IMR-90 (cell line): ENCODE measurements at regions not wholly inside any gene's neighbourhood (a gene's known extent, or its start where the extent isn't known, plus 50 kb on each side); places are given as distances from the start of the nearest gene placed in this dataset.

Source experiments
- ATAC-seq: fragments of 200-7000 bp; cut with Tn5 transposase; 2 replicates; pipeline ENCODE4 v1.9.1; 2020; ENCODE audit warnings: low read depth, mild to moderate bottlenecking, moderate library complexity
- BruUV-seq: library from RNA; stranded (reverse); fragments of 400-500 nt; replicated peaks from 2 replicates; lab custom pipeline; 2021; lab: Mats Ljungman, UMichigan
- CTCF ChIA-PET: fragments of 300-600 bp; formaldehyde crosslinking; extraction: SDS; loops from one replicate; lab custom pipeline; 2021; ENCODE audit warnings: antibody characterized with exemption; lab: Yijun Ruan, JAX
- POLR2A ChIA-PET: fragments of 300-600 bp; sonication (Branson Sonifier 250); formaldehyde crosslinking; loops from one replicate; lab custom pipeline; 2022; ENCODE audit warnings: antibody characterized with exemption; ENCODE audit not compliant: unreplicated experiment; lab: Charles Lee
- DNase-seq: peaks from one replicate; pipeline ENCODE4 v3.0.0; 2013
- H2AFZ ChIP-seq: replicated peaks from 2 replicates; pipeline ENCODE3; 2013; ENCODE audit warnings: low read length, mild to moderate bottlenecking; ENCODE audit not compliant: poor library complexity
- H2AK5ac ChIP-seq: 2 replicates; pipeline ENCODE4 v1.6.1; 2013; ENCODE audit warnings: low read depth, low read length, inconsistent platforms
- H2AK9ac ChIP-seq: replicated peaks from 2 replicates; pipeline ENCODE3; 2013; ENCODE audit warnings: mild to moderate bottlenecking, low read depth, low read length, moderate library complexity; ENCODE audit not compliant: poor library complexity
- H2BK120ac ChIP-seq: 2 replicates; pipeline ENCODE4 v1.6.1; 2013; ENCODE audit warnings: low read depth, low read length, inconsistent platforms
- H2BK15ac ChIP-seq: 3 replicates; pipeline ENCODE4 v1.6.1; 2013; ENCODE audit warnings: low read depth, low read length, inconsistent platforms
- H2BK20ac ChIP-seq: 2 replicates; pipeline ENCODE4 v1.6.1; 2013; ENCODE audit warnings: low read depth, mild to moderate bottlenecking, inconsistent platforms, low read length, moderate library complexity
- H2BK5ac ChIP-seq: 2 replicates; pipeline ENCODE4 v1.6.1; 2013; ENCODE audit warnings: mild to moderate bottlenecking, low read depth, low read length, inconsistent platforms; ENCODE audit not compliant: poor library complexity, severe bottlenecking
- H3K14ac ChIP-seq: replicated peaks from 2 replicates; pipeline ENCODE4 v1.6.1; 2013; ENCODE audit warnings: low read depth, low read length, inconsistent platforms
- H3K18ac ChIP-seq: 2 replicates; pipeline ENCODE4 v1.6.1; 2013; ENCODE audit warnings: low read depth, low read length, control low read depth
- H3K23ac ChIP-seq: 2 replicates; pipeline ENCODE4 v1.6.1; 2013; ENCODE audit warnings: low read depth, low read length, inconsistent platforms
- H3K27ac ChIP-seq: 2 replicates; pipeline ENCODE4 v1.5.1; 2013; ENCODE audit warnings: mild to moderate bottlenecking, control low read depth, low read length; ENCODE audit not compliant: insufficient read depth
- H3K27me3 ChIP-seq: 2 replicates; pipeline ENCODE4 v1.6.1; 2013; ENCODE audit warnings: low read length; ENCODE audit not compliant: control insufficient read depth, insufficient read depth
- H3K36me3 ChIP-seq: 2 replicates; pipeline ENCODE4 v1.6.1; 2013; ENCODE audit warnings: low read length, mixed read lengths; ENCODE audit not compliant: control insufficient read depth, insufficient read depth
- H3K4ac ChIP-seq: 2 replicates; pipeline ENCODE4 v1.6.1; 2013; ENCODE audit warnings: low read depth, low read length, inconsistent platforms
- H3K4me1 ChIP-seq: 2 replicates; pipeline ENCODE4 v1.6.1; 2013; ENCODE audit warnings: low read length, mixed read lengths; ENCODE audit not compliant: control insufficient read depth, insufficient read depth
- H3K4me2 ChIP-seq: 2 replicates; pipeline ENCODE4 v1.6.1; 2013; ENCODE audit warnings: low read depth, mild to moderate bottlenecking, control low read depth, low read length, moderate library complexity
- H3K4me3 ChIP-seq: 2 replicates; pipeline ENCODE4 v1.5.1; 2013; ENCODE audit warnings: low read depth, mild to moderate bottlenecking, control low read depth, low read length, moderate library complexity; ENCODE audit not compliant: insufficient read depth
- H3K56ac ChIP-seq: 2 replicates; pipeline ENCODE4 v1.6.1; 2013; ENCODE audit warnings: low read length, inconsistent platforms; ENCODE audit not compliant: insufficient read depth; ENCODE audit errors: extremely low read depth
- H3K79me1 ChIP-seq, 2 experiments: 2 replicates each; pipeline ENCODE4 v1.6.1; 2013; ENCODE audit warnings: low read length in 2 of 2, inconsistent platforms in 1 of 2, low read depth in 1 of 2
- H3K9ac ChIP-seq: 2 replicates; pipeline ENCODE4 v1.6.1; 2013; ENCODE audit warnings: low read depth, low read length, control low read depth
- H3K9me1 ChIP-seq: 2 replicates; pipeline ENCODE4 v1.6.1; 2013; ENCODE audit warnings: low read length, inconsistent platforms; ENCODE audit not compliant: insufficient read depth
- H3K9me3 ChIP-seq: 2 replicates; pipeline ENCODE4 v1.6.1; 2013; ENCODE audit warnings: low read length; ENCODE audit not compliant: control insufficient read depth, insufficient read depth
- H4K20me1 ChIP-seq: 2 replicates; pipeline ENCODE4 v1.6.1; 2013; ENCODE audit warnings: low read length, inconsistent platforms; ENCODE audit not compliant: insufficient read depth
- H4K5ac ChIP-seq: 2 replicates; pipeline ENCODE4 v1.6.1; 2013; ENCODE audit warnings: mild to moderate bottlenecking, low read depth, low read length, control low read depth
- H4K8ac ChIP-seq, 2 experiments: 2 replicates each; pipeline ENCODE4 v1.6.1; 2013; ENCODE audit warnings: low read depth in 2 of 2, low read length in 2 of 2, control low read depth in 1 of 2, inconsistent platforms in 1 of 2
- H4K91ac ChIP-seq: 2 replicates; pipeline ENCODE4 v1.6.1; 2013; ENCODE audit warnings: low read depth, low read length, inconsistent platforms; ENCODE audit not compliant: insufficient read depth
- BHLHE40 ChIP-seq: fragments of 150-350 bp; IDR thresholded peaks from 2 replicates; pipeline ENCODE4 v1.6.1; 2016; ENCODE audit warnings: mild to moderate bottlenecking, low read depth, low read length
- CEBPB ChIP-seq: IDR thresholded peaks from 2 replicates; pipeline ENCODE4 v1.6.1; 2012; ENCODE audit warnings: low read depth, low read length, improper control_type of control experiment
- CHD1 ChIP-seq: IDR thresholded peaks from 2 replicates; pipeline ENCODE4 v1.6.1; 2012; ENCODE audit warnings: low read depth, low read length, improper control_type of control experiment
- FOS ChIP-seq: fragments of 150-350 bp; IDR thresholded peaks from 2 replicates; pipeline ENCODE4 v1.6.1; 2016; ENCODE audit warnings: low read depth, low read length
- MAFK ChIP-seq: IDR thresholded peaks from 2 replicates; pipeline ENCODE4 v1.6.1; 2012; ENCODE audit warnings: low read depth, low read length, improper control_type of control experiment
- MAZ ChIP-seq: IDR thresholded peaks from 2 replicates; pipeline ENCODE4 v1.6.1; 2012; ENCODE audit warnings: low read depth, mild to moderate bottlenecking, low read length, improper control_type of control experiment, moderate library complexity, borderline replicate concordance
- MXI1 ChIP-seq: IDR thresholded peaks from 2 replicates; pipeline ENCODE4 v1.6.1; 2012; ENCODE audit warnings: low read depth, mild to moderate bottlenecking, low read length, moderate library complexity, borderline replicate concordance
- NFE2L2 ChIP-seq: fragments of 150-350 bp; IDR thresholded peaks from 2 replicates; pipeline ENCODE4 v1.6.1; 2016; ENCODE audit warnings: low read depth, mild to moderate bottlenecking, low read length
- POLR2A ChIP-seq: IDR thresholded peaks from 2 replicates; pipeline ENCODE4 v1.6.1; 2012; ENCODE audit warnings: mild to moderate bottlenecking, low read depth, low read length
- RAD21 ChIP-seq: IDR thresholded peaks from 2 replicates; pipeline ENCODE4 v1.6.1; 2012; ENCODE audit warnings: low read length, improper control_type of control experiment
- RCOR1 ChIP-seq: IDR thresholded peaks from 2 replicates; pipeline ENCODE4 v1.6.1; 2012; ENCODE audit warnings: mild to moderate bottlenecking, low read length, improper control_type of control experiment; ENCODE audit not compliant: insufficient replicate concordance
- RFX5 ChIP-seq: IDR thresholded peaks from 2 replicates; pipeline ENCODE4 v1.8.0; 2012; ENCODE audit warnings: low read depth, mild to moderate bottlenecking, low read length, moderate library complexity
- SMC3 ChIP-seq: fragments of 150-350 bp; IDR thresholded peaks from 2 replicates; pipeline ENCODE4 v1.6.1; 2016; ENCODE audit warnings: low read depth, mild to moderate bottlenecking, antibody characterized with exemption, low read length, moderate library complexity
- WGBS, 2 experiments: methylation state at CpG; one replicate each; pipeline versions ENCODE4 v1.1.5 to v1.1.7; 2013; ENCODE audit warnings: missing lambda C conversion rate in 2 of 2; ENCODE audit not compliant: insufficient read length in 1 of 2; ENCODE audit errors: extremely low coverage in 2 of 2; 5-methylcytosine and 5-hydroxymethylcytosine counted together
- dilution Hi-C: fragments of 300-500 bp; cut with HindIII; formaldehyde crosslinking; loops from one replicate; pipeline ENCODE4 v1.14.3; 2018; ENCODE audit warnings: low sequenced_read_pairs; ENCODE audit not compliant: unreplicated experiment
- in situ Hi-C: fragments of 300-500 bp; cut with MboI; formaldehyde crosslinking; loops from 3 replicates; pipeline ENCODE4 v1.14.3; 2019; ENCODE audit warnings: low sequenced_read_pairs, inconsistent platforms, mixed read lengths
- intact Hi-C: fragments of 100-400 bp; cut with micrococcal nuclease; formaldehyde crosslinking; loops from 2 replicates; pipeline ENCODE4 v1.10.0; 2022
- TF ChIP-seq, protein P1 (sequence below): fragments of 150-350 bp; IDR thresholded peaks from 2 replicates; pipeline ENCODE4 v1.6.1; 2017; ENCODE audit warnings: mild to moderate bottlenecking, antibody characterized with exemption, low read length, low read depth
- TF ChIP-seq, protein P2 (sequence below): conservative IDR thresholded peaks from 2 replicates; pipeline ENCODE4 v1.5.1; 2012; ENCODE audit warnings: mild to moderate bottlenecking, low read depth, low read length, improper control_type of control experiment
- TF ChIP-seq, protein P3 (sequence below): fragments of 150-350 bp; IDR thresholded peaks from 2 replicates; pipeline ENCODE4 v1.6.1; 2016; ENCODE audit warnings: low read depth, mild to moderate bottlenecking, low read length, moderate library complexity, borderline replicate concordance

DNA sequence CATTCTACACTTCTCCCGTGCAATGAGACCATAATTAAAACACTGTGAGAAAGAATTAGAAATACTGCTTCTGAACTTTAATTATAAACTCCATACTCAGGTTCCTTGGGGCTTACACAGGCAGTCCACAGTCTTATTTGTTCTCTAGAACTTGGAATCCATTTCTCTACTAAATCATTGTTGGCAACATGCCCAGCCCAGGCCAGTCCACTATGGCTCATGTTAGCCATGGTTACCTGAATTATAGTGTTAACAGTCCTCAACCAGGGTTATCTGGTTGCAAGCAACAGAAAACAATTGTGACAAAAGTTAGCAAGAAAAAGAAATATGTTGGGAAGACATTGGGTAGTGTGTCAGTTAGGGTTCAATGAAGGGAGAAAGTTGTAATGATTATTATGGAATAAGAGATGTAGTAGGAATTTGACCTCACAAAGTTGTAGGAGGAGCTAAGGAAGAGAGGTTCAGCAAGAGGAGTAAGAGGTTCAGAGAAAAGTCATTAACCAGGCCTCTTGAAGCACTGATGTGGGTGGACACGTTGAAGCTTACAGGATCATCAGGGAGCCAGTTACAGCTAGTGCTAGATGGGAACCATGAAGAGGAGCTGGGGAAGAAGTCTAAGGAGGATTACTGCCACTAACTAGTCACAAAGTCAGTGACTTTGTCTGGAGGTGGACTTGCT, 120.2 kb upstream of the ADRA1D start:
- no peak overlapping the region for H3K4ac ChIP-seq
- in situ Hi-C loops (no loop called here), dilution Hi-C loops (no loop called here), intact Hi-C loops (no loop called here)
- no peak overlapping the region for H3K14ac ChIP-seq
- H3K9ac ChIP-seq, result no peak overlapping the region
- no peak overlapping the region for H3K4me2 ChIP-seq
- H4K5ac ChIP-seq, result no peak overlapping the region
- DNase-seq (no peak), ATAC-seq (no peak)
- H2BK15ac ChIP-seq, result no peak overlapping the region
- TF ChIP-seq RCOR1 (no peak), CHD1 (no peak), POLR2A (no peak), MAFK (no peak), MXI1 (no peak), NFE2L2 (no peak), BHLHE40 (no peak), RAD21 (no peak), RFX5 (no peak), CEBPB (no peak), SMC3 (no peak), MAZ (no peak), FOS (no peak)
- TF ChIP-seq, protein P1, sequence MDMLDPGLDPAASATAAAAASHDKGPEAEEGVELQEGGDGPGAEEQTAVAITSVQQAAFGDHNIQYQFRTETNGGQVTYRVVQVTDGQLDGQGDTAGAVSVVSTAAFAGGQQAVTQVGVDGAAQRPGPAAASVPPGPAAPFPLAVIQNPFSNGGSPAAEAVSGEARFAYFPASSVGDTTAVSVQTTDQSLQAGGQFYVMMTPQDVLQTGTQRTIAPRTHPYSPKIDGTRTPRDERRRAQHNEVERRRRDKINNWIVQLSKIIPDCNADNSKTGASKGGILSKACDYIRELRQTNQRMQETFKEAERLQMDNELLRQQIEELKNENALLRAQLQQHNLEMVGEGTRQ, result no peak
- TF ChIP-seq, protein P2, sequence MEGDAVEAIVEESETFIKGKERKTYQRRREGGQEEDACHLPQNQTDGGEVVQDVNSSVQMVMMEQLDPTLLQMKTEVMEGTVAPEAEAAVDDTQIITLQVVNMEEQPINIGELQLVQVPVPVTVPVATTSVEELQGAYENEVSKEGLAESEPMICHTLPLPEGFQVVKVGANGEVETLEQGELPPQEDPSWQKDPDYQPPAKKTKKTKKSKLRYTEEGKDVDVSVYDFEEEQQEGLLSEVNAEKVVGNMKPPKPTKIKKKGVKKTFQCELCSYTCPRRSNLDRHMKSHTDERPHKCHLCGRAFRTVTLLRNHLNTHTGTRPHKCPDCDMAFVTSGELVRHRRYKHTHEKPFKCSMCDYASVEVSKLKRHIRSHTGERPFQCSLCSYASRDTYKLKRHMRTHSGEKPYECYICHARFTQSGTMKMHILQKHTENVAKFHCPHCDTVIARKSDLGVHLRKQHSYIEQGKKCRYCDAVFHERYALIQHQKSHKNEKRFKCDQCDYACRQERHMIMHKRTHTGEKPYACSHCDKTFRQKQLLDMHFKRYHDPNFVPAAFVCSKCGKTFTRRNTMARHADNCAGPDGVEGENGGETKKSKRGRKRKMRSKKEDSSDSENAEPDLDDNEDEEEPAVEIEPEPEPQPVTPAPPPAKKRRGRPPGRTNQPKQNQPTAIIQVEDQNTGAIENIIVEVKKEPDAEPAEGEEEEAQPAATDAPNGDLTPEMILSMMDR, result no peak
- TF ChIP-seq, protein P3, sequence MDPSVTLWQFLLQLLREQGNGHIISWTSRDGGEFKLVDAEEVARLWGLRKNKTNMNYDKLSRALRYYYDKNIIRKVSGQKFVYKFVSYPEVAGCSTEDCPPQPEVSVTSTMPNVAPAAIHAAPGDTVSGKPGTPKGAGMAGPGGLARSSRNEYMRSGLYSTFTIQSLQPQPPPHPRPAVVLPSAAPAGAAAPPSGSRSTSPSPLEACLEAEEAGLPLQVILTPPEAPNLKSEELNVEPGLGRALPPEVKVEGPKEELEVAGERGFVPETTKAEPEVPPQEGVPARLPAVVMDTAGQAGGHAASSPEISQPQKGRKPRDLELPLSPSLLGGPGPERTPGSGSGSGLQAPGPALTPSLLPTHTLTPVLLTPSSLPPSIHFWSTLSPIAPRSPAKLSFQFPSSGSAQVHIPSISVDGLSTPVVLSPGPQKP, result no peak
- no peak overlapping the region for H2AK9ac ChIP-seq
- ChIA-PET CTCF (no interaction called here), POLR2A (no interaction called here)
- no peak overlapping the region for H2BK20ac ChIP-seq
- no TSS peak for BruUV-seq
- H3K4me3 ChIP-seq, result no peak overlapping the region
- no peaks in the 10 kb centered on the region for H4K20me1 ChIP-seq
- H3K27ac ChIP-seq, result no peak overlapping the region
- 0 out of 2 replicates have a peak, but pooled peaks cover 2% of the 10 kb centered on the region for H3K9me1 ChIP-seq
- H3K36me3 ChIP-seq, result no peaks in the 10 kb centered on the region
- no peaks in the 10 kb centered on the region for H3K79me1 ChIP-seq
- no peak overlapping the region for H2BK5ac ChIP-seq
- no peak overlapping the region for H3K23ac ChIP-seq
- H4K8ac ChIP-seq, result no peak overlapping the region; a peak in 1 of 4 replicates
- H3K4me1 ChIP-seq, result no peaks in the 10 kb centered on the region
- H3K56ac ChIP-seq, result no peak overlapping the region
- WGBS, 2 experiments, result 71% methylated on average over 2 of the region's 2 CpGs; no CpG with 5 or more reads in 1 of the 2 experiments
- peaks cover 3% of the 10 kb centered on the region; the same call in 1 of the 2 replicates for H3K9me3 ChIP-seq
- H3K27me3 ChIP-seq, result no peaks in the 10 kb centered on the region
- H2BK120ac ChIP-seq, result no peak overlapping the region
- H2AK5ac ChIP-seq, result no peak overlapping the region; the same call in 1 of the 2 replicates
- H4K91ac ChIP-seq, result no peak overlapping the region
- H3K18ac ChIP-seq, result no peak overlapping the region
- H2AFZ ChIP-seq, result no peak overlapping the region
